Stimulated activated CD4-positive, alpha-beta T cell treated with anti-CD3 and anti-CD28 coated beads, Interleukin-12 subunit alpha, Interleukin-12 subunit beta, amount 100 ng/mL, for 48 hours (primary cell): ENCODE measurements at regions not wholly inside any gene's neighbourhood (a gene's known extent, or its start where the extent isn't known, plus 50 kb on each side); places are given as distances from the start of the nearest gene placed in this dataset.
"Not testable (repeated sequence)": the region's sequence is repeated elsewhere in the genome, so short reads cannot be mapped to it uniquely, and the experiment has no call there.

Experiments
- DNase-seq, 3 donors: peaks; one replicate each; pipeline ENCODE4 v3.0.0-alpha.2; 2020; ENCODE audit warnings: low read depth in 2 of 3, low spot score in 1 of 3

GRCh38 chr2:198652461-198652860 lies 805.3 kb downstream of the SATB2 start:
- no peak for DNase-seq

GRCh38 chr2:198645816-198646215 lies 811.9 kb downstream of the SATB2 start:
- DNase-seq, result no peak

GRCh38 chr2:198641161-198641560 lies 816.6 kb downstream of the SATB2 start:
- no peak for DNase-seq

- no peak for DNase-seq
Measured at GRCh38 chr2:198640463-198640862, 817.3 kb downstream of the SATB2 start.

- DNase-seq, result no peak
Measured at GRCh38 chr2:198639580-198639979, 818.2 kb downstream of the SATB2 start.

- DNase-seq, result no peak
Measured at GRCh38 chr2:198638577-198638976, 819.2 kb downstream of the SATB2 start.

GRCh38 chr2:198630384-198630783 lies 826.0 kb downstream of the PLCL1 start:
- DNase-seq, result no peak

GRCh38 chr2:198628596-198628995 lies 824.2 kb downstream of the PLCL1 start:
- no peak for DNase-seq

- no peak for DNase-seq
Measured at GRCh38 chr2:198622986-198623730, 818.8 kb downstream of the PLCL1 start.

- DNase-seq, result no peak
Measured at GRCh38 chr2:198615972-198616371, 811.6 kb downstream of the PLCL1 start.

- no peak for DNase-seq
Measured at GRCh38 chr2:198611201-198611600, 806.8 kb downstream of the PLCL1 start.

GRCh38 chr2:198604599-198604998 lies 800.2 kb downstream of the PLCL1 start:
- DNase-seq, result no peak

- DNase-seq, result not testable (repeated sequence)
Measured at GRCh38 chr2:198602986-198603385, 798.6 kb downstream of the PLCL1 start.

- DNase-seq, result no peak
Measured at GRCh38 chr2:198597648-198598047, 793.3 kb downstream of the PLCL1 start.

GRCh38 chr2:198596985-198597384 lies 792.6 kb downstream of the PLCL1 start:
- no peak for DNase-seq

- no peak for DNase-seq
Measured at GRCh38 chr2:198595721-198596120, 791.3 kb downstream of the PLCL1 start.

- no peak for DNase-seq
Measured at GRCh38 chr2:198591586-198591985, 787.2 kb downstream of the PLCL1 start.

GRCh38 chr2:198587741-198588140 lies 783.3 kb downstream of the PLCL1 start:
- DNase-seq, result no peak

GRCh38 chr2:198587240-198587639 lies 782.8 kb downstream of the PLCL1 start:
- DNase-seq, result no peak

GRCh38 chr2:198571393-198571792 lies 767.0 kb downstream of the PLCL1 start:
- DNase-seq, result no peak

GRCh38 chr2:198558176-198558575 lies 753.8 kb downstream of the PLCL1 start:
- no peak for DNase-seq

GRCh38 chr2:198546122-198546521 lies 741.7 kb downstream of the PLCL1 start:
- DNase-seq, result no peak

GRCh38 chr2:198545411-198545810 lies 741.0 kb downstream of the PLCL1 start:
- no peak for DNase-seq
